ENCODE measurements at regions not wholly inside any gene's neighbourhood (a gene's known extent, or its start where the extent isn't known, plus 50 kb on each side); places are given as distances from the start of the nearest gene placed in this dataset.

GRCh38 chr12:13288937-13289652 lies 92.6 kb downstream of the EMP1 start:
- no peak for DNase-seq (ENCODE audit: low read depth)

GRCh38 chr12:13288501-13288900 lies 92.0 kb downstream of the EMP1 start:
- no peak for DNase-seq (ENCODE audit: low read depth)

GRCh38 chr12:13283867-13284266 lies 87.3 kb downstream of the EMP1 start:
- no peak for DNase-seq (ENCODE audit: low read depth)

GRCh38 chr12:13282861-13283260 lies 86.3 kb downstream of the EMP1 start:
- no peak for DNase-seq (ENCODE audit: low read depth)

- no peak for DNase-seq (ENCODE audit: low read depth)
Observed at GRCh38 chr12:13278249-13278787, 81.8 kb downstream of the EMP1 start.

- no peak for DNase-seq (ENCODE audit: low read depth)
Observed at GRCh38 chr12:13277293-13277692, 80.8 kb downstream of the EMP1 start.

GRCh38 chr12:13275241-13276085 lies 78.9 kb downstream of the EMP1 start:
- no peak for DNase-seq (ENCODE audit: low read depth)

GRCh38 chr12:13273850-13274249 lies 77.3 kb downstream of the EMP1 start:
- DNase-seq (ENCODE audit: low read depth): no peak

GRCh38 chr12:13273097-13273496 lies 76.6 kb downstream of the EMP1 start:
- no peak for DNase-seq (ENCODE audit: low read depth)

GRCh38 chr12:13270817-13271216 lies 74.3 kb downstream of the EMP1 start:
- DNase-seq (ENCODE audit: low read depth): no peak

All from GM04503 (cell line).